DOHH2 (cell line): ENCODE measurements at regions not wholly inside any gene's neighbourhood (a gene's known extent, or its start where the extent isn't known, plus 50 kb on each side); places are given as distances from the start of the nearest gene placed in this dataset.
"Not testable (repeated sequence)": the region's sequence is repeated elsewhere in the genome, so short reads cannot be mapped to it uniquely, and the experiment has no call there.

Source experiments
- H3F3A ChIP-seq: fragments of 200-600 bp; sonication (generic), shearing (Covaris generic); 2 replicates; pipeline ENCODE4 v1.6.0; 2016; ENCODE audit warnings: antibody characterized with exemption, mild to moderate bottlenecking; ENCODE audit not compliant: control insufficient read depth, insufficient read depth
- H3K27ac ChIP-seq: fragments of 200-600 bp; sonication (generic); 2 replicates; pipeline ENCODE4 v1.5.1; 2014; ENCODE audit warnings: low read depth, mild to moderate bottlenecking, low read length, moderate library complexity
- H3K27me3 ChIP-seq: fragments of 200-600 bp; sonication (generic); 2 replicates; pipeline ENCODE4 v1.6.1; 2014; ENCODE audit warnings: mild to moderate bottlenecking, low read length, mixed read lengths; ENCODE audit not compliant: control insufficient read depth
- H3K36me3 ChIP-seq: fragments of 200-600 bp; sonication (generic); 2 replicates; pipeline ENCODE4 v1.6.1; 2014; ENCODE audit warnings: mild to moderate bottlenecking, low read length, moderate library complexity, mixed read lengths; ENCODE audit not compliant: control insufficient read depth
- H3K4me1 ChIP-seq: fragments of 200-600 bp; sonication (generic); 2 replicates; pipeline ENCODE4 v1.6.1; 2014; ENCODE audit warnings: mild to moderate bottlenecking, low read length, mixed read lengths; ENCODE audit not compliant: control insufficient read depth
- H3K4me2 ChIP-seq: fragments of 200-600 bp; sonication (generic); 2 replicates; pipeline ENCODE4 v1.6.0; 2014; ENCODE audit warnings: mild to moderate bottlenecking, low read length, moderate library complexity
- H3K4me3 ChIP-seq: fragments of 200-600 bp; sonication (generic); 2 replicates; pipeline ENCODE4 v1.5.1; 2014; ENCODE audit warnings: mild to moderate bottlenecking, low read length, mixed read lengths
- H3K79me2 ChIP-seq: fragments of 200-600 bp; sonication (generic); 2 replicates; pipeline ENCODE4 v1.6.1; 2014; ENCODE audit warnings: mild to moderate bottlenecking, low read length, mixed read lengths; ENCODE audit not compliant: control insufficient read depth
- H3K9me2 ChIP-seq: fragments of 200-600 bp; sonication (generic); replicated peaks from 2 replicates; pipeline ENCODE4 v1.6.1; 2014; ENCODE audit warnings: mild to moderate bottlenecking, low read length, mixed read lengths; ENCODE audit not compliant: control insufficient read depth
- H3K9me3 ChIP-seq: fragments of 200-600 bp; sonication (generic); 2 replicates; pipeline ENCODE4 v1.6.1; 2014; ENCODE audit warnings: antibody characterized with exemption, low read length, mixed read lengths; ENCODE audit not compliant: control insufficient read depth, insufficient read depth
- H4K20me1 ChIP-seq: fragments of 200-600 bp; sonication (generic); 2 replicates; pipeline ENCODE4 v1.6.0; 2014; ENCODE audit warnings: low read depth, mild to moderate bottlenecking, antibody characterized with exemption, low read length, moderate library complexity; ENCODE audit not compliant: control insufficient read depth, insufficient read depth

DNA sequence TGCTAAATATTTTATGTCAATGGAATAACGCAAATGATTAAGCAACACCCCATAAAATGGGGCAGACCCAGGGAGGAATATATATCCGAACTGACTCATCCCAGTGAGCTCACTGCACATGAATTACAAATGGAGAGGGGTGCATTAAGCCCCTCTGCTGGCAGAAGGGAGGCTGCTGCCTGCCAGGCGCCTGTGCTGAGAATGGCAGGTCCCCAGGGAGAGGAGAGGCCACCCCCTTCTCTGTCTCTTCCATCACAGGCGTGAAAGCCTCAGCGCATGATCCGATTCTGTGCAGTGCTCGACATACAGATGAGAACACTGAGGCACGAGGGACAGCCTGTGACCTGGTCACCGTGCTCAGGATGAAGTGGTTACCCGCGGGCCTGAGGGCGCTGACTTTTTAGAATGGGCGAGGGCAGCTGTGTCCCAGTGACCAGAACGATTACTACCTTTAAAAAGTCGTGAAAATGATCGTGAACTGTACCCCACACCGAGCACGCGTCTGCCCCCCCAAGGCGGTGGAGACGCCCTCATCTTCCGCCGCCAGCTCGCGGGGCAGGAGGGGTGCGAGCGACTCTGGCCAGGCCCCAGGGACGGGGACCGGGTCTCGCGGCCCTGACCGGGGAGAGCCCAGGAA, 229.7 kb upstream of the FRG2C start:
- H3K36me3 ChIP-seq, H3K4me1 ChIP-seq, H3K79me2 ChIP-seq, H3K9me2 ChIP-seq, H3F3A ChIP-seq, H3K9me3 ChIP-seq, H4K20me1 ChIP-seq, H3K27me3 ChIP-seq: not testable (repeated sequence)
- peak overlapping the region; percentile 69 for H3K4me3 ChIP-seq
- H3K27ac ChIP-seq = 0 out of 2 replicates have a peak overlapping the region, but pooled peaks have one; percentile 4
- H3K4me2 ChIP-seq = peak overlapping the region; percentile 53

DNA sequence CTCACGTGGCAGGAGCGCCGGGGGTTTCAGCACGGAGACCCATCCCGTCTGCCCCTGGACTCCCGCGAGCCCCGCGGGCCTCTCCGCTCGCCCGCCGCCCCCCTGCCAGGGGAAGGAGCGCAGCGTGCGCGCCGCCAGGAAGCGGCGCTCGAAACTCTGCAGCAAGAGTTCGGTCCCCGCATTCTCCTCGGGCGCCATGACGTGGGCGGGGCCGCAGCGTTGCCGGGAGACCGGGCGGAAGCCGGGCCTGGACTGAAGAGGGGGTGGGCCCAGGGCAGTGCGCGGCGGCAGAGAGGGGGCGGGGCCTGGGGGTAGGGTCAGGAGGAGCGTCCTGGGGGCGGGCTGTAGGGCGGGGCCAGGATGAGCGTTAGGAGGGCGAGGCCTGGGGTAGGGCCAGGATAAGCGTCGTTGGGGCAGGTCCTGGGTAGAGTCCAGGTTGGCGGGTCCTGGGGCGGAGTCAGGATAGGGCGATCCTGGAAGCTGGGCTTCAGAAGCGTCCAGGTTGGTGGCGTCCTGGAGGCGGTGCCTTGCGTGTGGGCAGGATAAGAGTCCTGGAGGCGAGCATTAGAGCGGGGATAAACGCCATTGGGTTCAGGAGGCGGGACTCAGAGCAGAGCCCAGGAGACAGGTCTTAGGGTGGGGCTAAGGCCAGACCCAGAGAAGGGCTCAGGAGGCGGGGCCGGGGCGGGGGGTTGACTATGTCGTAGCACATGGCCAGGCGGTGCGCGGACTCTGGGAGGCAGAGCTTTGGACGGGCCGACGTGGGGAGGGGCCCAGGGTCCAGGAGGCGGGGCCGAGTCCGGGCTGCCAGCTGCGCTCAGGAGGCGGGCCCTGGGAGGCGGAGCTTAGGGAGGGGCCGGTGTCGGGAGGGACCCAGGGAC, 229.0 kb upstream of the FRG2C start:
- not testable (repeated sequence) for H4K20me1 ChIP-seq, H3K9me2 ChIP-seq, H3K36me3 ChIP-seq, H3K79me2 ChIP-seq, H3K4me1 ChIP-seq, H3K9me3 ChIP-seq, H3F3A ChIP-seq, H3K27me3 ChIP-seq
- peak overlapping the region; percentile 42 for H3K27ac ChIP-seq
- peak overlapping the region; percentile 54 for H3K4me2 ChIP-seq
- peak overlapping the region; percentile 69 for H3K4me3 ChIP-seq

DNA sequence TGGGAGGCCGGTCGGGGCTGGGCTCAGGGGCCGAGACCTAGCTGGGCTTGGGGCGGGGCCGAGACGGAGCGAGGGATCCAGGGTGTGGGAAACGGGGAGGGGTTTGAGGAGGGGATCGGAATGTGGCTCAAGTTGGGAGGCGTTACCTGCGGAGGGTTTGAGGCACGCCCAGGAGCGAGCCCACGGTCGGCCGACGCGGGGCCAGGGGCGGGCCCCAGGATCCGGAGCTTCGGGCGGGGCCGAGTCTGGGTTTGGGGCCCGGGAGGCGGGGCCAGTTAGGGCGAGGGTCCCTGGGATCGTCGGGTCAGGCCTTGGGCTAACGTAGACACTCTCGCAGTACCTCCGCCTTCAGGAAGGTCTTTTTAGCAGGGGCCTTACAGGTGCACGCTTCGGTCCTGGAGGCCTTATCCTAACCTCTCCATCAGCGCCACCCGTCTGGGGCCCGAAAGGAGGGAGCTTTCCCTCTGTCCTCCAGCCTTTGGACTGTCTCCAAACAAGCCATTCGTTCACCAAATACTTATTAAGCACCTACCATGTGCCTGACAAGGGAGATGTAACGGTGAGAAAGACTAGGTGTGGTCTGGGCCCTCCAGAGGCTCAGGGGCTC, 228.2 kb upstream of the FRG2C start:
- not testable (repeated sequence) for H3K79me2 ChIP-seq, H3K27me3 ChIP-seq, H3K27ac ChIP-seq, H4K20me1 ChIP-seq, H3F3A ChIP-seq, H3K4me1 ChIP-seq, H3K9me2 ChIP-seq, H3K36me3 ChIP-seq, H3K9me3 ChIP-seq
- Histone ChIP-seq H3K4me3 (peak overlapping the region; percentile 67), H3K4me2 (peak overlapping the region; percentile 54)

DNA sequence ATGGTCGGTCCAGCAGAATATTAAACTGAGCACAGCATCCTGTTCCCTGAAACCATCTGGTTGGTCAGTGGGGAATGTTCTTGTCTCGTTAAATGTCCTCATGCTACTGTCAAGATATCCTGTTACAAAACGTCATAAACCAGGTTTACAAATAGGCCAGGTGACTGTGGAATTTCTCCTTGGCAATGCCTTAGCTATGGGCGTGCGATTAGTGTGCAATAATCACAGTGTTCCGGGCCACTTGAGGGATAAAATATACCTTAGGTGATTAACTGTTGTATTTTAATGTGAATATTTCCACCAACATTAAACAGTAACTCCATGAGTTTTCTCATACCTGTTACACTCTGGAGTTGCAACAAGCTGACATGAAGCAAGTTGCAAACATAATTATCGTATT, 223.1 kb upstream of the FRG2C start:
- not testable (repeated sequence) for H3K9me3 ChIP-seq, H3K9me2 ChIP-seq, H3K79me2 ChIP-seq, H4K20me1 ChIP-seq, H3K4me1 ChIP-seq, H3K36me3 ChIP-seq, H3K4me2 ChIP-seq, H3F3A ChIP-seq, H3K4me3 ChIP-seq, H3K27me3 ChIP-seq, H3K27ac ChIP-seq

DNA sequence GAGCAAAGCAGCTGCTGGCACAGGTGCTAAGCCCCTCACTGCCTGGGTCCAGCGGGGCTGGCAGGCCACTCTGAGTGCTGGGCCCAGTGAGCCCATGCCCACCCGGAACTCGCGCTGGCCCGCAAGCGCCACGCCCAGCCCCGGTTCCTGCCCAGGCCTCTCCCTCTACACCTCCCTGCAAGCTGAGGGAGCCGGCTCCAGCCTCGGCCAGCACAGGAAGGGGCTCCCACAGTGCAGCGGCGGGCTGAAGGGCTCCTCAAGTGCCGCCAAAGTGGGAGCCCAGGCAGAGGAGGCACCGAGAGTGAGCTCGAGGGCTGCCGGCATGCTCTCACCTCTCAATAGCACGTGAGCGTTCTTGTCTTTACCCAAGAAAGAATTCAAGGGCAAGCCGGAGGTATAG, 219.5 kb upstream of the FRG2C start:
- not testable (repeated sequence) for H3K27ac ChIP-seq, H3K36me3 ChIP-seq, H3K4me2 ChIP-seq, H3K4me3 ChIP-seq, H3K9me2 ChIP-seq, H3F3A ChIP-seq, H3K4me1 ChIP-seq, H3K9me3 ChIP-seq, H3K79me2 ChIP-seq, H4K20me1 ChIP-seq, H3K27me3 ChIP-seq

DNA sequence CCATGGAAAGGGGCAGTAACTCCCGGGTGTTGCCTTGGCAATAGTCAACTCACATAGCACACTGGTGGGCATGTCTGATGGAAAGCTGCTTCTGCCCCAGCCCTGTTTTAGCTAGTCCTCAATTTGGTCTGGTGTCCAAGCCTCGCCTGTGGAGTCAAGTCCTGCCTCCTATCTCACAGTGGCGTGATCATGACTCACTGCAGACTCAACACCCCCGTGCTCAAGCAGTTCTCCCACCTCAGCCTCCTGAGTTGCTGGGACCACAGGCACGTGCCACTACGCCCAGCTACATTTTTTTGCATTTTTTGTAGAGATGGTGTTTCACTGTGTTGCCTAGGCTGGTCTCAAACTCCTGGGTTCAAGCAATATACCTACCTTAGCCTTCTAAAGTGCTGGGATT, 218.9 kb upstream of the FRG2C start:
- not testable (repeated sequence) for H3F3A ChIP-seq, H3K27ac ChIP-seq, H3K4me1 ChIP-seq, H4K20me1 ChIP-seq, H3K79me2 ChIP-seq, H3K4me3 ChIP-seq, H3K4me2 ChIP-seq, H3K9me3 ChIP-seq, H3K9me2 ChIP-seq, H3K27me3 ChIP-seq, H3K36me3 ChIP-seq

DNA sequence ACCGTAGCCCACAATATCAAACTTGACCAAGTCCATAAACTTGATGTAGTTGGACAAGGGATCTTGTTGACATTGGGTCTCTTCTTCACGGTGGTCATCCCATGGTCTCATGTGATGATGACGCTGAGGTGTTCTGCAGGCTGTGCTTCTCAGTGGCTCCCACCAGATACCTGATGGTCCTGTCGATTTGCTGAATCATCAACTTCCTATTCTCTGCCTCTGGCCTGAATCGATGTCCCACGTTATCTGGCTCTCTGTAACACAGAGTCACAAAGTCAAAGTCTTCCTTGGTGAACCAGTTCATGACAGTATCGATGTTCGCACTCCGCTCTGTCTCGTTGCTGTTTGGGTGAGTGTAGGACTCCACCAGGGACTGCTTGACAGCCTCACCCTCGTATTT, 217.2 kb upstream of the FRG2C start:
- not testable (repeated sequence) for H3K36me3 ChIP-seq, H4K20me1 ChIP-seq, H3K9me3 ChIP-seq, H3K4me3 ChIP-seq, H3K27me3 ChIP-seq, H3K4me1 ChIP-seq, H3K27ac ChIP-seq, H3K4me2 ChIP-seq, H3K9me2 ChIP-seq, H3F3A ChIP-seq, H3K79me2 ChIP-seq

DNA sequence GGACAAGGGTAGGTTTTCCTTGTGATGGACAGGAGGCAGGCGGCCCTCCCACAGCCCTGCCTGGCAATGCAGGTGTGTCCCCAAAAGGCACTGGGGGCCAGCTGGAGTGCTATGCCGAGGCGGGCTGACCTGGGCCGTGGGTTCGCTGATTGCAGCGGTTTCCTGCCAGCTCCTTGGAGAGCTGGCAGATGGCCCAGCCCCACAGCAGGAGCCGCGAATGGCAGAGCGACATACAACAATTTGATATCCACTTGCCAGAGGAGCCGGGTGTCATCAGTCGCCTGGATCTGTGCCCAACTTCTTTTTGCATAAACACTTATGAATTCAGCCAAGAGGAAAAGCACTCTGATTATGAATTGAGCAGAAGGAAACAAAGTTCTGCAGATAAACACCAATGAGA, 210.8 kb upstream of the FRG2C start:
- H3K27me3 ChIP-seq, H3K4me2 ChIP-seq, H3K79me2 ChIP-seq, H3K9me3 ChIP-seq, H4K20me1 ChIP-seq, H3K4me3 ChIP-seq, H3K27ac ChIP-seq, H3K36me3 ChIP-seq, H3K9me2 ChIP-seq, H3K4me1 ChIP-seq, H3F3A ChIP-seq: not testable (repeated sequence)
